HEK293T (cell line): ENCODE measurements at regions not wholly inside any gene's neighbourhood (a gene's known extent, or its start where the extent isn't known, plus 50 kb on each side); places are given as distances from the start of the nearest gene placed in this dataset.

ENCODE experiments used
- BHLHE40 ChIP-seq: fragments of 450-650 bp; IDR thresholded peaks from 2 replicates; pipeline ENCODE4 v1.6.1; 2016; ENCODE audit warnings: mild to moderate bottlenecking, moderate library complexity, borderline replicate concordance
- CTBP1 ChIP-seq: fragments of 450-650 bp; IDR thresholded peaks from 2 replicates; pipeline ENCODE4 v1.6.1; 2016; ENCODE audit warnings: borderline replicate concordance
- FOXA1 ChIP-seq: fragments of 450-650 bp; IDR thresholded peaks from 2 replicates; pipeline ENCODE4 v1.6.1; 2016; ENCODE audit warnings: mild to moderate bottlenecking
- FOXK2 ChIP-seq: fragments of 450-650 bp; IDR thresholded peaks from 2 replicates; pipeline ENCODE4 v1.6.1; 2016; ENCODE audit warnings: mild to moderate bottlenecking
- FOXM1 ChIP-seq: fragments of 450-650 bp; IDR thresholded peaks from 2 replicates; pipeline ENCODE4 v1.6.1; 2017; ENCODE audit warnings: mild to moderate bottlenecking, borderline replicate concordance
- HDGF ChIP-seq: fragments of 450-650 bp; IDR thresholded peaks from 2 replicates; pipeline ENCODE4 v1.6.1; 2017; ENCODE audit warnings: antibody characterized with exemption, borderline replicate concordance
- NFRKB ChIP-seq: fragments of 450-650 bp; IDR thresholded peaks from 2 replicates; pipeline ENCODE4 v1.6.1; 2016; ENCODE audit warnings: mild to moderate bottlenecking, moderate library complexity
- SP1 ChIP-seq: fragments of 450-650 bp; IDR thresholded peaks from 2 replicates; pipeline ENCODE4 v1.6.1; 2017
- SUZ12 ChIP-seq: fragments of 450-650 bp; IDR thresholded peaks from 2 replicates; pipeline ENCODE4 v1.6.1; 2016; ENCODE audit warnings: mild to moderate bottlenecking
- ZNF384 ChIP-seq: fragments of 450-650 bp; IDR thresholded peaks from 2 replicates; pipeline ENCODE4 v1.6.1; 2016

- no peak for TF ChIP-seq NFRKB
- TF ChIP-seq ZNF384, result no peak
- no peak for TF ChIP-seq FOXK2
- no peak for TF ChIP-seq FOXA1
- TF ChIP-seq CTBP1, result no peak
- TF ChIP-seq SUZ12, result no peak
- TF ChIP-seq BHLHE40, result no peak
- no peak for TF ChIP-seq HDGF
- TF ChIP-seq SP1, result no peak
- TF ChIP-seq FOXM1, result no peak
Measured at GRCh38 chr3:76231258-76231657, 445.9 kb upstream of the ZNF717 start.
